ENCODE measurements at regions not wholly inside any gene's neighbourhood (a gene's known extent, or its start where the extent isn't known, plus 50 kb on each side); places are given as distances from the start of the nearest gene placed in this dataset.

DNA sequence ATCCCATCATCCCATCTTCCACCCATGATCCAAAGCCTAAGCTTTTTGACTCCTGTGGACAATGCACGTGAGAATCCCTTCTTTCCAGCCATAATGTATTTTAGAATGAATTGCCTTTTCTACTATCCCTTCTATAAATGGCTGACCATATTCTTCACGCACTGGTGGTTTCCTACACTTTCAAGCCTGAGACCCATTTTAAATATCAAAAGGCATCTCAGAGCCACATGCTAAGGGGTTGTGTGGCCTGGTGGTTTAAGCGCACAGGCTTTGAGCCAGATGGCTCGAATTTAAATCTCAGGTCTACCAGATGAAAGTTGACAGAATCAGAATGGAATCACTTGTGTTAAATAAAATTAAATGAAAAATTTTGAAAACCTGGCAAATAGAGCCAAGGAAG is 54.5 kb downstream of the C11orf91 start (continued):
- TF ChIP-seq, protein P1, sequence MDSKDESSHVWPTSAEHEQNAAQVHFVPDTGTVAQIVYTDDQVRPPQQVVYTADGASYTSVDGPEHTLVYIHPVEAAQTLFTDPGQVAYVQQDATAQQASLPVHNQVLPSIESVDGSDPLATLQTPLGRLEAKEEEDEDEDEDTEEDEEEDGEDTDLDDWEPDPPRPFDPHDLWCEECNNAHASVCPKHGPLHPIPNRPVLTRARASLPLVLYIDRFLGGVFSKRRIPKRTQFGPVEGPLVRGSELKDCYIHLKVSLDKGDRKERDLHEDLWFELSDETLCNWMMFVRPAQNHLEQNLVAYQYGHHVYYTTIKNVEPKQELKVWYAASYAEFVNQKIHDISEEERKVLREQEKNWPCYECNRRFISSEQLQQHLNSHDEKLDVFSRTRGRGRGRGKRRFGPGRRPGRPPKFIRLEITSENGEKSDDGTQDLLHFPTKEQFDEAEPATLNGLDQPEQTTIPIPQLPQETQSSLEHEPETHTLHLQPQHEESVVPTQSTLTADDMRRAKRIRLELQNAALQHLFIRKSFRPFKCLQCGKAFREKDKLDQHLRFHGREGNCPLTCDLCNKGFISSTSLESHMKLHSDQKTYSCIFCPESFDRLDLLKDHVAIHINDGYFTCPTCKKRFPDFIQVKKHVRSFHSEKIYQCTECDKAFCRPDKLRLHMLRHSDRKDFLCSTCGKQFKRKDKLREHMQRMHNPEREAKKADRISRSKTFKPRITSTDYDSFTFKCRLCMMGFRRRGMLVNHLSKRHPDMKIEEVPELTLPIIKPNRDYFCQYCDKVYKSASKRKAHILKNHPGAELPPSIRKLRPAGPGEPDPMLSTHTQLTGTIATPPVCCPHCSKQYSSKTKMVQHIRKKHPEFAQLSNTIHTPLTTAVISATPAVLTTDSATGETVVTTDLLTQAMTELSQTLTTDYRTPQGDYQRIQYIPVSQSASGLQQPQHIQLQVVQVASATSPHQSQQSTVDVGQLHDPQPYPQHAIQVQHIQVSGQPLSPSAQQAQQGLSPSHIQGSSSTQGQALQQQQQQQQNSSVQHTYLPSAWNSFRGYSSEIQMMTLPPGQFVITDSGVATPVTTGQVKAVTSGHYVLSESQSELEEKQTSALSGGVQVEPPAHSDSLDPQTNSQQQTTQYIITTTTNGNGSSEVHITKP (tag by site-specific recombination; IDR thresholded peaks at IDR 0.05): no peak
- TF ChIP-seq ZNF501 (tag by site-specific recombination; IDR thresholded peaks at IDR 0.05) (no peak), ZNF776 (tag by site-specific recombination; IDR thresholded peaks at IDR 0.05; ENCODE audit: borderline replicate concordance) (no peak), ZNF791 (tag by site-specific recombination; IDR thresholded peaks at IDR 0.05) (no peak)
- TF ChIP-seq, protein P2, sequence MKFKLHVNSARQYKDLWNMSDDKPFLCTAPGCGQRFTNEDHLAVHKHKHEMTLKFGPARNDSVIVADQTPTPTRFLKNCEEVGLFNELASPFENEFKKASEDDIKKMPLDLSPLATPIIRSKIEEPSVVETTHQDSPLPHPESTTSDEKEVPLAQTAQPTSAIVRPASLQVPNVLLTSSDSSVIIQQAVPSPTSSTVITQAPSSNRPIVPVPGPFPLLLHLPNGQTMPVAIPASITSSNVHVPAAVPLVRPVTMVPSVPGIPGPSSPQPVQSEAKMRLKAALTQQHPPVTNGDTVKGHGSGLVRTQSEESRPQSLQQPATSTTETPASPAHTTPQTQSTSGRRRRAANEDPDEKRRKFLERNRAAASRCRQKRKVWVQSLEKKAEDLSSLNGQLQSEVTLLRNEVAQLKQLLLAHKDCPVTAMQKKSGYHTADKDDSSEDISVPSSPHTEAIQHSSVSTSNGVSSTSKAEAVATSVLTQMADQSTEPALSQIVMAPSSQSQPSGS (tag by site-specific recombination; IDR thresholded peaks at IDR 0.05; ENCODE audit: low read depth): no peak

DNA sequence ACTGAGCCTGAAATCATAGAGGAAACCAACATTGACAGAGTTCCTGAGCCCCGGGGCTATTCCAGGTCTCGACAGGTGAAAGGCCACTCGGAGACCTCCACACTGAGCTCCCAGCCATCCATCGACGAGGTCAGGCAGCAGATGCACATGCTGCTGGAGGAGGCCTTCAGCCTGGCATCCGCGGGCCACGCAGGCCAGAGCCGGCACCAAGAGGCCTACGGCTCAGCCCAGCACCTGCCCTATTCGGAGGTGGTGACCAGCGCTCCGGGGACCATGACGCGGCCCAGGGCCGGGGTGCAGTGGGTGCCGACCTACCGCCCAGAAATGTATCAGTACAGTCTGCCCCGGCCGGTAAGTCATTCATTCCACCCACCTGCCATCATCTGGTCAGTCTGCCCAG is 54.9 kb downstream of the C11orf91 start:
- no peak overlapping the region for H3K27ac ChIP-seq (ENCODE audit: extremely low read depth, low read depth, low read length)
- no peak for TF ChIP-seq ZNF555 (tag by site-specific recombination; conservative IDR thresholded peaks at IDR 0.05)
- TF ChIP-seq ZNF10 (tag by site-specific recombination; IDR thresholded peaks at IDR 0.05): no peak
- no peak for TF ChIP-seq ZNF416 (tag by site-specific recombination; IDR thresholded peaks at IDR 0.05)
- no peak for TF ChIP-seq ZNF350 (tag by site-specific recombination; IDR thresholded peaks at IDR 0.05)
- TF ChIP-seq KLF7 (tag by site-specific recombination; IDR thresholded peaks at IDR 0.05; ENCODE audit: borderline replicate concordance): no peak
- TF ChIP-seq, protein P3, sequence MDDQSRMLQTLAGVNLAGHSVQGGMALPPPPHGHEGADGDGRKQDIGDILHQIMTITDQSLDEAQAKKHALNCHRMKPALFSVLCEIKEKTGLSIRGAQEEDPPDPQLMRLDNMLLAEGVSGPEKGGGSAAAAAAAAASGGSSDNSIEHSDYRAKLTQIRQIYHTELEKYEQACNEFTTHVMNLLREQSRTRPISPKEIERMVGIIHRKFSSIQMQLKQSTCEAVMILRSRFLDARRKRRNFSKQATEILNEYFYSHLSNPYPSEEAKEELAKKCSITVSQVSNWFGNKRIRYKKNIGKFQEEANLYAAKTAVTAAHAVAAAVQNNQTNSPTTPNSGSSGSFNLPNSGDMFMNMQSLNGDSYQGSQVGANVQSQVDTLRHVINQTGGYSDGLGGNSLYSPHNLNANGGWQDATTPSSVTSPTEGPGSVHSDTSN (CRISPR knock-in tag; IDR thresholded peaks at IDR 0.05): no peak
- TF ChIP-seq ZNF76 (tag by site-specific recombination; IDR thresholded peaks at IDR 0.05; ENCODE audit: borderline replicate concordance, low read depth): no peak
- no peak for TF ChIP-seq ZNF433 (tag by site-specific recombination; IDR thresholded peaks at IDR 0.05; ENCODE audit: low read depth)
- no peak for TF ChIP-seq KLF10 (tag by site-specific recombination; IDR thresholded peaks at IDR 0.05)
- TF ChIP-seq ZNF768 (tag by site-specific recombination; IDR thresholded peaks at IDR 0.05): no peak
- TF ChIP-seq ZNF24 (tag by site-specific recombination; IDR thresholded peaks at IDR 0.05): no peak
- TF ChIP-seq, protein P4, sequence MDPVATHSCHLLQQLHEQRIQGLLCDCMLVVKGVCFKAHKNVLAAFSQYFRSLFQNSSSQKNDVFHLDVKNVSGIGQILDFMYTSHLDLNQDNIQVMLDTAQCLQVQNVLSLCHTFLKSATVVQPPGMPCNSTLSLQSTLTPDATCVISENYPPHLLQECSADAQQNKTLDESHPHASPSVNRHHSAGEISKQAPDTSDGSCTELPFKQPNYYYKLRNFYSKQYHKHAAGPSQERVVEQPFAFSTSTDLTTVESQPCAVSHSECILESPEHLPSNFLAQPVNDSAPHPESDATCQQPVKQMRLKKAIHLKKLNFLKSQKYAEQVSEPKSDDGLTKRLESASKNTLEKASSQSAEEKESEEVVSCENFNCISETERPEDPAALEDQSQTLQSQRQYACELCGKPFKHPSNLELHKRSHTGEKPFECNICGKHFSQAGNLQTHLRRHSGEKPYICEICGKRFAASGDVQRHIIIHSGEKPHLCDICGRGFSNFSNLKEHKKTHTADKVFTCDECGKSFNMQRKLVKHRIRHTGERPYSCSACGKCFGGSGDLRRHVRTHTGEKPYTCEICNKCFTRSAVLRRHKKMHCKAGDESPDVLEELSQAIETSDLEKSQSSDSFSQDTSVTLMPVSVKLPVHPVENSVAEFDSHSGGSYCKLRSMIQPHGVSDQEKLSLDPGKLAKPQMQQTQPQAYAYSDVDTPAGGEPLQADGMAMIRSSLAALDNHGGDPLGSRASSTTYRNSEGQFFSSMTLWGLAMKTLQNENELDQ (tag by site-specific recombination; IDR thresholded peaks at IDR 0.05; ENCODE audit: low read depth): no peak
- TF ChIP-seq, protein P5, sequence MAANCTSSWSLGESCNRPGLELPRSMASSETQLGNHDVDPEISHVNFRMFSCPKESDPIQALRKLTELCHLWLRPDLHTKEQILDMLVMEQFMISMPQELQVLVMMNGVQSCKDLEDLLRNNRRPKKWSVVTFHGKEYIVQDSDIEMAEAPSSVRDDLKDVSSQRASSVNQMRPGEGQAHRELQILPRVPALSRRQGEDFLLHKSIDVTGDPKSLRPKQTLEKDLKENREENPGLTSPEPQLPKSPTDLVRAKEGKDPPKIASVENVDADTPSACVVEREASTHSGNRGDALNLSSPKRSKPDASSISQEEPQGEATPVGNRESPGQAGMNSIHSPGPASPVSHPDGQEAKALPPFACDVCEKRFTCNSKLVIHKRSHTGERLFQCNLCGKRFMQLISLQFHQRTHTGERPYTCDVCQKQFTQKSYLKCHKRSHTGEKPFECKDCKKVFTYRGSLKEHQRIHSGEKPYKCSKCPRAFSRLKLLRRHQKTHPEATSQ (tag by site-specific recombination; IDR thresholded peaks at IDR 0.05): no peak
- no peak for TF ChIP-seq MZF1 (tag by site-specific recombination; IDR thresholded peaks at IDR 0.05; ENCODE audit: borderline replicate concordance)
- no peak for TF ChIP-seq ZNF791 (tag by site-specific recombination; IDR thresholded peaks at IDR 0.05)
- TF ChIP-seq ZNF121 (tag by site-specific recombination; IDR thresholded peaks at IDR 0.05): no peak
- no peak for TF ChIP-seq ZNF223 (tag by site-specific recombination; IDR thresholded peaks at IDR 0.05)
- ChIA-PET POLR2A (no interaction called here), CTCF (no interaction called here)
- no peaks in the 10 kb centered on the region for H3K9me3 ChIP-seq (ENCODE audit: control insufficient read depth, insufficient read depth, low read depth, low read length)
- no peak overlapping the region for H3K4me3 ChIP-seq (ENCODE audit: low read depth, low read length)
- no peaks in the 10 kb centered on the region for H3K36me3 ChIP-seq (ENCODE audit: control insufficient read depth in 2 of 2, insufficient read depth in 1 of 2, low read length in 2 of 2)
- H3K4me1 ChIP-seq (ENCODE audit: control insufficient read depth, insufficient read depth, low read length): no peaks in the 10 kb centered on the region

All from HEK293 (cell line).